ENCODE measurements at regions not wholly inside any gene's neighbourhood (a gene's known extent, or its start where the extent isn't known, plus 50 kb on each side); places are given as distances from the start of the nearest gene placed in this dataset.
"Not testable (repeated sequence)": the region's sequence is repeated elsewhere in the genome, so short reads cannot be mapped to it uniquely, and the experiment has no call there.

DNA sequence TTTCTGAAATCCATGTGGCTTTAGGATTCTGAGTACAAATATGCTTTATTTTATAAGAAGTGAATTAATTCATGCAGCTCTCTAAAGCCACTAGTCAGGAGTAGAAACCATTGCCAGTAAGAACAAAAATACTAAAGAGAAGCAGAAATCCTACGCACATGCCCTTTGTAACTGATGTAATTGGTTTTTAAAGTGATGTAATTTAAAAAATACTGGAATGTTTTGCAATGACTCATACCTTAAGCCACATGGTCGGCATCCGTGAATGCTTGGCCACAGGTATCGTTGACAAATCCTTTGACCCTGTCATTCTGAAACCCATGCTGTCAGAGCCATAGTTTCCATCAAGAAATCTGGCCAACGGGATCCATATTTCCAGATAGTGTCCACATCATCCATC lies 213.3 kb downstream of the ACKR3 start:
- Mint-ChIP-seq H3K27ac (no peak overlapping the region), H3K4me3 (no peak overlapping the region), H3K27me3 (peaks cover 27% of the 10 kb centered on the region), H3K9me3 (no peaks in the 10 kb centered on the region), H3K36me3 (no peaks in the 10 kb centered on the region), H3K4me1 (peaks cover 4% of the 10 kb centered on the region)
- no peak for ATAC-seq

DNA sequence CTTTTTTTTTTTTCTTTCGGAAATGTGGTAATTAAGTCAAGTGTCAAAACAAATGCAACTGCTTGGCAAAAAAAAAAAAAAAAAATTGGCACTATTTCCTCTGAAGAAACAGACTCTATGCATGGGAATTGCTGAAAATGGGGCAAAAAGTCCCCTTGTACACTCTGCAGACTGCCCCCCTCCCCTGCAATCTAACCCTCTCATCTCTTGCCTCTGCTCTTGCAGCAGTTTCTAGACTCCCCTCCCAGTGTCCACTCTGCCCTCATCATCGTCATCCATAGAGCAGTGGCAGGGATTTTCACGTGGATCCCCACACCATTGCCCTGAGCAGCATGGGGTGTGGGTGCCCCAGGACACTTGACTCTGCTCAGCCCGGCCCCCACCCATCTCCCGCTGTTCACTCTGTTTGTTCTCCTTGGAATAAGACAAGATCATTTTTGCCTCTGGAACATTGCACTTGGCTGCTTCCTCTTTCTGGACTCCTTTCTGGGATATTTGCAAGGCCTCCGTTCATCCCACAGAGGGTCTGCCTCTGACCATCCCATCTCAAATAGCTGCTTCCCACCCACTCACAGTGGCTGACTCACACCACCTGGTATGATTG lies 213.9 kb downstream of the ACKR3 start:
- Mint-ChIP-seq H3K4me1 (peaks cover 5% of the 10 kb centered on the region), H3K4me3 (no peak overlapping the region), H3K9me3 (no peaks in the 10 kb centered on the region), H3K27me3 (peaks cover 27% of the 10 kb centered on the region), H3K36me3 (no peaks in the 10 kb centered on the region), H3K27ac (no peak overlapping the region)
- no peak for ATAC-seq

DNA sequence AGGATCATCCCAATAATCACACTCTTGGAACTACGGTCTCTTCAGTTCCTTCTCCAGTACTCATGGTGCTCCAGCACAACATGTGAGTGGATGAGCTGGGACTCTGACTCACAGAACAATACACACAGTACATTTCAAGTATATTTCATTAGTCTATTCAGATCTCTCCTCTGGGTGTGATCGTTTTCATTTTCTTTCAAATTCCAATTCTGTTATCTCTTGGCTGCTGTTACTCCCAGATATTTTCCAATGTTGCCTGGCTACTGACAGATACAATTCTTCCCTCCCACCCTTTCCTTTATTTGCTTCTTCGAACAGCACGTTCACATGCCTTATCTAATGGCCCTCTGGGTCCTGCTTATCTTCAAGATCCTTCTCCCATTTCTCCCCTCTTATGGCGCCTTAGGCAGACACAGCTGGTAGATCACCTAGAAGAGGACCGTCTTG lies 216.0 kb downstream of the ACKR3 start:
- Mint-ChIP-seq H3K27me3 (peaks cover 27% of the 10 kb centered on the region), H3K27ac (no peak overlapping the region), H3K4me1 (peaks cover 5% of the 10 kb centered on the region), H3K36me3 (no peaks in the 10 kb centered on the region), H3K4me3 (no peak overlapping the region), H3K9me3 (no peaks in the 10 kb centered on the region)
- no peak for ATAC-seq

DNA sequence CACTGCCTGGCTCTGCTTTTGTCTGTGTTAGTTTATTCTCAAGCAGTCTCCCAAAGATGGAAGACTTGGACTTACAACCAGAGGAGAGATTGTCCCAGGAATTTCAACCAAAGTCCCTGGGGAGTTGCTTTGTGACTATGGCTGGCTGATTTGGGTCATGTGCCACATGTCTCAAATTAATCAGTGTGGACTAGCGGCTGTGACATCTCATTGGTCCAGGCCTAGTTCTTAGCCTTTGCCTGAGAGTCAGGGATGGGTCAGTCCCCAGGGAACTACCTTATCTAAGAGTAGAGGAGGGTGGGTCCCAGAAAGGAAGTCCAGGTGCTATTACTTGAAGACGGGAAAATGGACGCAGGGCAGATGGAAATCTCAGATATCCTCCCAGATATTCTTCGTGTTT lies 217.1 kb downstream of the ACKR3 start:
- peaks cover 27% of the 10 kb centered on the region for H3K27me3 Mint-ChIP-seq

DNA sequence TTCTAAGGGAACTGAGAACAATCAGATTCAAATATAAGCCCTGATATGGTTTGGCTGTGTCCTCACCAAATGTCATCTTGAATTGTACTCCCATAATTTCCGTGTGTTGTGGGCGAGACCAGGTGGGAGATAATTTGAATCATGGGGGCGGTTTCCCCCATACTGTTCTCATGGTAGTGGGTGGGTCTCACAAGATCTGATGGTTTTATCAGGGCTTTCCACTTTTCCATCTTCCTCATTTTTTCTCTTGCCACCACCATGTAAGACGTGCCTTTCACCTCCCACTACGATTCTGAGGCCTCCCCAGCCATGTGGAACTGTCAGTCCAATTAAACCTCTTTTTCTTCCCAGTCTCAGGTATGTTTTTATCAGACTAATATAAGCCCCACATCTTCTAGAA lies 217.8 kb downstream of the ACKR3 start:
- not testable (repeated sequence) for ATAC-seq, H3K9me3 Mint-ChIP-seq, H3K36me3 Mint-ChIP-seq, H3K4me3 Mint-ChIP-seq, H3K27ac Mint-ChIP-seq, H3K4me1 Mint-ChIP-seq
- peaks cover 27% of the 10 kb centered on the region for H3K27me3 Mint-ChIP-seq

More for the DNA sequence above, 217.1 kb downstream of the ACKR3 start:
- Mint-ChIP-seq H3K4me1 (peaks cover 5% of the 10 kb centered on the region), H3K4me3 (no peak overlapping the region), H3K36me3 (no peaks in the 10 kb centered on the region), H3K9me3 (no peaks in the 10 kb centered on the region), H3K27ac (no peak overlapping the region)
- no peak for ATAC-seq

DNA sequence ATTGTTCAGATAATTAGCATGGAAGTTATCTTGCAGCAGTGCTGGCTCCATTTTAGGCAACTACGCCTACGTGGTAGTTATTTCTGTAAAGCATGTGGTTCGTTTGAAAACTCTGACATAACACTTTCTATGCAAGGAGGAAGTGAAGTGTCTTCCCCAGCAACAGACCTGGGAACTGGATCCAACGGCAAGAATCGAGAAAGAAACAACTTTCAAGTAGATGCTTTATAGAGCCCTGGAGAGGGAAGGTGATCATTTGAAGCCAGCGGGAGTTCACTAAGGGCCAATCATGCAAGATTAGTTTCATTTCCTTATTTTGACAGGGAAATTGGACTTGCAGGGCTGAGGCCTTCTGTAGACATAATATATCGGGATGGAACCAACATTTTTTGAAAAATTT lies 218.3 kb downstream of the ACKR3 start:
- no peak for ATAC-seq
- H3K27me3 Mint-ChIP-seq, result peaks cover 27% of the 10 kb centered on the region
- no peaks in the 10 kb centered on the region for H3K36me3 Mint-ChIP-seq
- peaks cover 5% of the 10 kb centered on the region for H3K4me1 Mint-ChIP-seq
- no peak overlapping the region for H3K27ac Mint-ChIP-seq
- no peaks in the 10 kb centered on the region for H3K9me3 Mint-ChIP-seq
- H3K4me3 Mint-ChIP-seq, result no peak overlapping the region

DNA sequence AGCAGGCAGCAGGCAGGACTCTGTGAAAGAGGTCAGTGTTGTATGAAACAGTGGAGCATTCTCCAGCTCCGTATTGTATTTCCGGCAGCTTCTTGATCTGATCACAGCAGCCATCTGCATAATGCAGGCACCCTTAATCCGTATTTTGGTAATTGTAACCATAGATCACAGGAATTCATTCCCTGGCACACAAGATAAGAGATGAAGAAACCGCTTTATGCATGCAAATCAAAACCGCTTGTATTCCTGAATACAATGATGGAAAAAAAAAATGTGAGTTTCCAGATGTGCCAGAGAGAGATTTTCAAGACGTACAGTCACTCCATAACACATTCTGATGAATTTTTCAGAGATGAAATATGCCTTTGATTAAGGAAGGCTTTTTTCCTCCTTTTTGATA lies 221.3 kb downstream of the ACKR3 start:
- H3K4me1 Mint-ChIP-seq, result peaks cover 5% of the 10 kb centered on the region
- H3K27me3 Mint-ChIP-seq, result peaks cover 10% of the 10 kb centered on the region
- ATAC-seq, result no peak
- H3K9me3 Mint-ChIP-seq, result no peaks in the 10 kb centered on the region
- H3K27ac Mint-ChIP-seq, result no peak overlapping the region
- H3K4me3 Mint-ChIP-seq, result no peak overlapping the region
- no peaks in the 10 kb centered on the region for H3K36me3 Mint-ChIP-seq

DNA sequence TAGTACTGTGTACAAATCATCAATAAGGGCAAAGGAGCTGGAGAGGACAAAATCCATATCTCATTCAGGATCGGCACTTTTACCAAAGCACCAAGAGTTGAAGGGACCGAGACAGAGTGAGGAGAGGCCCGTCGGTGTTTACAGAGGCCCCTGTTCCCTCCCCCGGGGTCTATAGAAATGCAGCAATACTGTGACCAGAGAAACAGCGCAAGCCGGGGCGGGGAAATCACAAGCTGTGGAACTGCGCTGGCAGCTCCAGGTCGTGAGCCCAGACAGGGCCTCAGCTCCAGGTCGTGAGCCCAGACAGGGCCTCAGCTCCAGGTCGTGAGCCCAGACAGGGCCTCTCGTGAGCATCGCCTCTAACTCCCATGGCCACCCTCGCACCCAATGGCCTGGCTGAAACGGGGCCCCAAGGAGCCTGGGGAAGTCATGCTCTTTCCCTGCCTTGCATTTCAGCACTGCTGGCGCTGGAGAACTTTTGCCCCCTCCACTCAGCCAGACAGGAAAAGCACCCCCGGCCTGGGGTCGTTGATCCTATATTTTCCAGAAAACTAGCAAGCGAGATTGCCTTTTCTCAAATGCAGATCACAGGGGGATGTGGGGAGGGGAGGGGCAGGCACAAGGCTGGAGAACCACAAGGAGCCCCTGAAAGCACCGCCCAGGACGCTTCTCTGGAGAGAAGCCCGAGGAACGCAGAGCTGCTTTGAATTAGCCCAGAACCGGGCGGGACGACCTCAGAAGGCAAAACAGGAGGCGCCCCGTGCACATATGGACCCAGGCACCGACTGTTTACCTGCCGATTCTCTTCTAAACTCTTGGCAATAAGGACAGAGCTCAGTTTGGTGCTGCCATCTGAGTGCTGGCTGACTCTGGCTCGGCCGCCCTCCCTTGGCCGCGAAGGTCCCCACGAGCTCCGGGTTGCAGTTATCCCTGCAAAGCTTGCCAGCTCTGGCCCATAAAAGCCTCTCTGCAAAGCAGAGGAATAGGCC lies 223.7 kb downstream of the ACKR3 start:
- H3K9me3 Mint-ChIP-seq, result no peaks in the 10 kb centered on the region
- no peaks in the 10 kb centered on the region for H3K4me1 Mint-ChIP-seq
- peaks cover 22% of the 10 kb centered on the region for H3K27me3 Mint-ChIP-seq
- no peak overlapping the region for H3K4me3 Mint-ChIP-seq
- no peak overlapping the region for H3K27ac Mint-ChIP-seq
- ATAC-seq, result no peak
- H3K36me3 Mint-ChIP-seq, result no peaks in the 10 kb centered on the region

DNA sequence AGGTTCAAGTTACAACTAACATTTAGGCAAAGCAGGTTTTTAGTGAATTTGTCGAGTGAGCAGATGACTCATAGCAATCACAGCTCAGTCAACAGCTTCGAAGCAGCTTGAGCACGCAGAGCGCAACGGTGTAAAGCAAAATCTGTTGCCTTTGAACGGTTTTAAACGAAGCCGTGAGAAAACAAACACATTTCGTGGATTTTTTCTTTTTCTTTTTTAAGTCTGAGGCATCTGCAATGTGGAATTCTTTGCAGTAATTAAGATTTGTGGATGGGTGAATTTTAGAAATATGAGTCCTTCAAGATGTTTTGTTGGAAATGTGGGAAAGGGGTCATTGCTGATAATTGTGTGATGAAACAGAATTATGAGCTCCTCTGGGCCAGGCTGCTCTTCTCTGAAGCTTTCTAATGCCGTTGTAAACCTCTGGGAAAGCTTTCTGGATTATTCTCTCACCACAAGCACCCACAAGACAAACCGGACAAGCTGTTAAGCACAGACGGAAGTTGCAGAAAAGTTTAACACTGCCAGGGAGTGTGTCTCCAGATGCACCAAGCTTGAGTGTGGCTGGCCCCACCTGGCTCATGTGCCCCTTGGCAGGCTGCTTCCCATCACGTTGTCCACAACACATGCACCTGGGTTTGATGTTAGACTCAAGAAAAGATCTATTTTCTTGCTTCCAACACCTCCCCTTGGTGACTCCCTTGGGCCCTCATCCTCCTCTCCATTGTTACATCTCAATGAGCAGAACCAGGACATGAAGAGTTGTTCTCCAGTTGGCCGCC lies 224.7 kb downstream of the ACKR3 start:
- no peaks in the 10 kb centered on the region for H3K9me3 Mint-ChIP-seq
- ATAC-seq, result no peak
- no peak overlapping the region for H3K27ac Mint-ChIP-seq
- no peaks in the 10 kb centered on the region for H3K4me1 Mint-ChIP-seq
- no peak overlapping the region for H3K4me3 Mint-ChIP-seq
- H3K27me3 Mint-ChIP-seq, result peaks cover 22% of the 10 kb centered on the region
- H3K36me3 Mint-ChIP-seq, result no peaks in the 10 kb centered on the region

DNA sequence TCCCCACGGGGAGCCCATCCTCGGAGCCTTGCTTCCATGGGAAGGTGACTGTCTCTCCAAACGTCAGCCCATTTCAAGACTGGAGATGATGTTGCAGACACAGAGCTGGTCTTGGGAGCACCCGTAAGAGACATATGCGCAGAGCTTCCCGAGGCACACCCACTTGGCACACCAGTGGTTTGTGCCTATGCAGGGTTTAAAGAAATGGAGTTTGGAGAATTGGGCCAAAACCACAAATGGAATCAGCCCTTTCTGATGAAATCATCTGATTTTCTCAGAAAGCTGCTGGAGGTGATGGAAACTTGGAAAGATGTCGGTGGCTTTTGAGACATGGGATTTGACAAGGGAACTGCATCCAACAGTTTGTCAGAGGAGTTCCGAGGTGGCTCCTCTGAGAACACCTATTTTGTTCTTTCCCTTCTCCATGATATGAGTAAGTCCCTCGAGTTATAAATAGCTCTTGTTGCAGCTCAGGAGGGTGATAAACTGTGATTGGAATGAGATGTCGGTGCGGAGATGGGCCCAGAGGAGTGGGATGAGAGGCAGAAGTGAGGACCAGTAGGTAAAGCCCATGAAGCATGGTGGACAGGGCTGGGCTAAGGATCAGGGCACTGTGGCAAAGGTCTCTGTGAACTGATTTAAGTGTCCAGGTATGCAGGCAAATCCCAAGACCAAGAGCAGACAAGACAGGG lies 225.7 kb downstream of the ACKR3 start:
- ATAC-seq, result no peak
- Mint-ChIP-seq H3K9me3 (no peaks in the 10 kb centered on the region), H3K27me3 (peaks cover 22% of the 10 kb centered on the region), H3K27ac (no peak overlapping the region), H3K4me3 (no peak overlapping the region), H3K4me1 (no peaks in the 10 kb centered on the region), H3K36me3 (no peaks in the 10 kb centered on the region)

DNA sequence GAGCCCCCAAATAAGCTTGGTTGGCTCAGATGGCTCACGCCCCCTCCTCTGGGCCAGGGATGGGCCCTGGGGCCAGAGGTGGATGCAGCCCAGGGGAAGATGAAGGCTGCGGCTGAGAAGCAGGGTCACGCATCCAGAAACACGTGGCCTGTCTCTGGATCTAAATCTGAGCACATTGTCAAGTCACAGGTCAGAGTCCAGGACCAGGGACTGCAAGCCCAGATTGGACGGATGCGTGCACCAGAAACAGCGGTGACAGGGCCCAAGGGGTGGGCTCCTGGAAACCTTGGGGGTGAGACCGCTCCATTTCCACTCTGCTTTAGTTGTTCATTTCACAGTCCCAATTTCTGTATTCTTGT lies 226.2 kb downstream of the ACKR3 start:
- Mint-ChIP-seq H3K9me3 (no peaks in the 10 kb centered on the region), H3K4me1 (no peaks in the 10 kb centered on the region), H3K27ac (no peak overlapping the region), H3K36me3 (no peaks in the 10 kb centered on the region), H3K27me3 (peaks cover 25% of the 10 kb centered on the region), H3K4me3 (no peak overlapping the region)
- ATAC-seq, result no peak

DNA sequence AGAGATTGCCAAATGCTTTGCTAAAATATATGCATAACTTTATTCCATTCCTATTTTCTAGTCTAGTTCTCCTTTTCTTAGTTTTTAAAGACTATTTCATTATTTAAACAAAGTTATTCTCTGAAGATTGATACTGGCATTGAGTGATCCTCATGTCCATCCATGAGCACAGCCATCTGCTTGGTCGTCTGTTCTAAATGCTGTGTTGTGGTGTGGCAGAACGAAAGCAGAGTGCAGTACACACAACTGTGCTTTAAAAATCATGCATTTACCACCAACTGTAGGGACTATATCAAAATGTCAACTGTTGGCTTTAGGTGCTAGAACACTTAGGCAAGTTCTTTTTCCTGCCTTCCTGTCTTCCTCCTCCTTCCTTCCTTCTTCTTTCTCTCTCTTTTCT lies 226.6 kb downstream of the ACKR3 start:
- ATAC-seq, result no peak
- no peaks in the 10 kb centered on the region for H3K9me3 Mint-ChIP-seq
- no peak overlapping the region for H3K4me3 Mint-ChIP-seq
- H3K27ac Mint-ChIP-seq, result no peak overlapping the region
- no peaks in the 10 kb centered on the region for H3K36me3 Mint-ChIP-seq
- peaks cover 29% of the 10 kb centered on the region for H3K27me3 Mint-ChIP-seq
- H3K4me1 Mint-ChIP-seq, result no peaks in the 10 kb centered on the region

DNA sequence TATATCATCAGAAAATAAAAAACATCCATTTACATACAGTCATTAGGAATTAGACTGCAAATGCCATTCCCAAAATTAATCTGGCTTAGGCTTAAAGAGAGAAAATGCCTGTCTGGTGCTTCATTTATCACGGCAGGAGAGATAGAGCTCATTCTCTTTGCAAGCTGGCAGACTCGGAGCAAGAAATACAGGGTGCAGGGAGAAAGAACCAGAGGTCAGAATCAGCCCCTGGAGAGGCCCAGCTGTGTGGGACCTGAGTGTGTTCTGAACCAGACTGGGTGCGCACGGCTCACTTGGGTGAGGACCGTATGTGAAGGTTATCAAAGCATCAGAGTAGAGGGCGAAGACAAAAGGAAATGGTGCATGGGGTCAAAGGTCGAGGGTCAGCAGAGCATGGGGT lies 227.8 kb downstream of the ACKR3 start:
- Mint-ChIP-seq H3K27ac (no peak overlapping the region), H3K27me3 (peaks cover 36% of the 10 kb centered on the region), H3K4me1 (no peaks in the 10 kb centered on the region), H3K9me3 (no peaks in the 10 kb centered on the region), H3K4me3 (no peak overlapping the region), H3K36me3 (no peaks in the 10 kb centered on the region)
- no peak for ATAC-seq

DNA sequence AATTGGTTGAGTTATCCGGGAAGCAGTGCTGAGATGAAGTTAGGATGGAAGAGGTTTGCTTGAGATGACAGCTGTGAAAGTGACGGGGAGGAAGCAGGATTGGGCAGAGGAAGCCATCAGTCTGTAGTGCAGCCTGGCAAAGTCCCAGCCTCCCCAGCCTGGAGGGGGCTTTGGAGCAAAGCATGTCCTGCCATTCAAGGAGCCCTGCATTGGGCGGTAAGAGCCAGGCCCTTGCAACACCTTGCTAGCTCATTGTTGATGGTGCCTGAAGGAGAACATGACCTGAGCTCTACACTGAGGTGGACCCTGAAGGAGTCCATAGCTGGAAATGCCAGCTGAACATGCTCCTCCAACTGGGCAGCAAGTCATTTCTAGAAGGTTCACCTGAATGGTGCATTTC lies 228.9 kb downstream of the ACKR3 start:
- no peak overlapping the region for H3K27ac Mint-ChIP-seq
- H3K4me3 Mint-ChIP-seq, result no peak overlapping the region
- ATAC-seq, result no peak
- H3K4me1 Mint-ChIP-seq, result no peaks in the 10 kb centered on the region
- H3K9me3 Mint-ChIP-seq, result no peaks in the 10 kb centered on the region
- no peaks in the 10 kb centered on the region for H3K36me3 Mint-ChIP-seq
- peaks cover 43% of the 10 kb centered on the region for H3K27me3 Mint-ChIP-seq
